H9 (cell line): ENCODE measurements at regions not wholly inside any gene's neighbourhood (a gene's known extent, or its start where the extent isn't known, plus 50 kb on each side); places are given as distances from the start of the nearest gene placed in this dataset.

ENCODE experiments used
- DNase-seq: peaks from one replicate; pipeline ENCODE4 v3.0.0-alpha.2; 2017
- H2AFZ ChIP-seq: one replicate; pipeline ENCODE4 v1.6.1; 2013; ENCODE audit warnings: mild to moderate bottlenecking, low read length, control low read depth, moderate library complexity
- H2AK5ac ChIP-seq: 2 replicates; pipeline ENCODE4 v1.6.1; 2013; ENCODE audit warnings: low read length, control low read depth, mixed read lengths; ENCODE audit not compliant: insufficient read length
- H2BK120ac ChIP-seq: one replicate; pipeline ENCODE4 v1.6.1; 2013; ENCODE audit warnings: low read depth, mild to moderate bottlenecking, low read length, control low read depth, inconsistent platforms; ENCODE audit not compliant: poor library complexity, severe bottlenecking
- H2BK12ac ChIP-seq: 2 replicates; pipeline ENCODE4 v1.6.1; 2013; ENCODE audit warnings: low read length, control low read depth, mixed read lengths, low read depth; ENCODE audit not compliant: insufficient read length
- H2BK15ac ChIP-seq: 2 replicates; pipeline ENCODE4 v1.6.1; 2013; ENCODE audit warnings: low read depth, low read length, control low read depth
- H2BK20ac ChIP-seq: one replicate; pipeline ENCODE4 v1.6.1; 2013; ENCODE audit warnings: low read depth, mild to moderate bottlenecking, low read length, control low read depth, inconsistent platforms; ENCODE audit not compliant: poor library complexity, severe bottlenecking
- H2BK5ac ChIP-seq: 2 replicates; pipeline ENCODE4 v1.6.1; 2013; ENCODE audit warnings: low read length, control low read depth, mixed read lengths; ENCODE audit not compliant: insufficient read length
- H3K14ac ChIP-seq: 2 replicates; pipeline ENCODE4 v1.6.1; 2013; ENCODE audit warnings: low read length, control low read depth; ENCODE audit not compliant: insufficient read depth
- H3K18ac ChIP-seq: 2 replicates; pipeline ENCODE4 v1.6.1; 2013; ENCODE audit warnings: low read depth, mild to moderate bottlenecking, mixed read lengths, low read length, control low read depth; ENCODE audit not compliant: insufficient read length
- H3K23ac ChIP-seq: 2 replicates; pipeline ENCODE4 v1.6.1; 2013; ENCODE audit warnings: low read length, control low read depth, mixed read lengths, low read depth; ENCODE audit not compliant: insufficient read length
- H3K23me2 ChIP-seq: 2 replicates; pipeline ENCODE4 v1.6.1; 2013; ENCODE audit warnings: low read depth, mild to moderate bottlenecking, mixed read lengths, low read length, control low read depth; ENCODE audit not compliant: insufficient read length, poor library complexity, severe bottlenecking
- H3K27ac ChIP-seq: 2 replicates; pipeline ENCODE4 v1.5.1; 2013; ENCODE audit warnings: low read length, control low read depth, mixed read lengths, low read depth; ENCODE audit not compliant: insufficient read length
- H3K27me3 ChIP-seq: 2 replicates; pipeline ENCODE4 v1.6.1; 2013; ENCODE audit warnings: low read length, control low read depth, inconsistent platforms; ENCODE audit not compliant: insufficient read depth
- H3K4ac ChIP-seq: 2 replicates; pipeline ENCODE4 v1.6.1; 2013; ENCODE audit warnings: low read depth, mild to moderate bottlenecking, control low read depth, inconsistent platforms, low read length, moderate library complexity
- H3K4me1 ChIP-seq: 2 replicates; pipeline ENCODE4 v1.6.1; 2013; ENCODE audit warnings: low read length, control low read depth, inconsistent platforms; ENCODE audit not compliant: insufficient read depth
- H3K4me2 ChIP-seq: 2 replicates; pipeline ENCODE4 v1.6.1; 2013; ENCODE audit warnings: low read length, control low read depth, mixed read lengths; ENCODE audit not compliant: insufficient read length, insufficient read depth
- H3K56ac ChIP-seq: 2 replicates; pipeline ENCODE4 v1.6.1; 2013; ENCODE audit warnings: low read depth, mild to moderate bottlenecking, mixed read lengths, low read length, control low read depth; ENCODE audit not compliant: insufficient read length
- H3K79me1 ChIP-seq: 2 replicates; pipeline ENCODE4 v1.6.1; 2013; ENCODE audit warnings: low read depth, mild to moderate bottlenecking, moderate library complexity, low read length, control low read depth, inconsistent platforms; ENCODE audit not compliant: insufficient read depth, poor library complexity, severe bottlenecking
- H3K79me2 ChIP-seq: 2 replicates; pipeline ENCODE4 v1.6.1; 2013; ENCODE audit warnings: low read length, control low read depth, inconsistent platforms; ENCODE audit not compliant: insufficient read depth
- H3K9ac ChIP-seq: 2 replicates; pipeline ENCODE4 v1.6.1; 2013; ENCODE audit warnings: low read length, control low read depth, mixed read lengths; ENCODE audit not compliant: insufficient read length; ENCODE audit errors: extremely low read depth
- H3K9me3 ChIP-seq: one replicate; pipeline ENCODE4 v1.6.1; 2013; ENCODE audit warnings: low read depth, low read length, inconsistent platforms; ENCODE audit not compliant: control insufficient read depth
- H3T11ph ChIP-seq: one replicate; pipeline ENCODE4 v1.6.1; 2013; ENCODE audit warnings: mild to moderate bottlenecking, low read length, control low read depth, inconsistent platforms
- H4K20me1 ChIP-seq: one replicate; pipeline ENCODE4 v1.6.1; 2013; ENCODE audit not compliant: control insufficient read depth, insufficient read length, insufficient read depth
- H4K5ac ChIP-seq: 2 replicates; pipeline ENCODE4 v1.6.1; 2013; ENCODE audit warnings: low read depth, mild to moderate bottlenecking, mixed read lengths, low read length, control low read depth; ENCODE audit not compliant: insufficient read length
- H4K8ac ChIP-seq: replicated peaks from 2 replicates; pipeline ENCODE4 v1.6.1; 2013; ENCODE audit warnings: low read length, control low read depth, mixed read lengths, low read depth; ENCODE audit not compliant: insufficient read length
- H4K91ac ChIP-seq: 2 replicates; pipeline ENCODE4 v1.6.1; 2013; ENCODE audit warnings: low read depth, mild to moderate bottlenecking, moderate library complexity, mixed read lengths, low read length, control low read depth; ENCODE audit not compliant: insufficient read length
- H3K27ac Mint-ChIP-seq, 3 experiments: 2 replicates in 2 of 3; 3 replicates in 1 of 3; pipeline ENCODE4 v1.8.0; 2020 to 2021; ENCODE audit warnings: mixed read lengths in 3 of 3, mild to moderate bottlenecking in 1 of 3, moderate library complexity in 1 of 3
- H3K27me3 Mint-ChIP-seq: 2 replicates; pipeline ENCODE4 v1.8.0; 2021; ENCODE audit warnings: low read depth, mild to moderate bottlenecking, moderate library complexity, mixed read lengths
- H3K36me3 Mint-ChIP-seq, 3 experiments: 2 replicates in 2 of 3; 3 replicates in 1 of 3; pipeline ENCODE4 v1.8.0; 2020 to 2021; ENCODE audit warnings: low read depth in 3 of 3, mixed read lengths in 3 of 3; ENCODE audit not compliant: insufficient read depth in 1 of 3
- H3K4me1 Mint-ChIP-seq, 2 experiments: 2 replicates each; pipeline ENCODE4 v1.8.0; 2020; ENCODE audit warnings: mixed read lengths in 2 of 2
- H3K4me3 Mint-ChIP-seq, 2 experiments: 2 replicates in 1 of 2; 3 replicates in 1 of 2; pipeline ENCODE4 v1.8.0; 2020 to 2021; ENCODE audit warnings: mild to moderate bottlenecking in 2 of 2, mixed read lengths in 2 of 2, moderate library complexity in 1 of 2
- H3K9me3 Mint-ChIP-seq, 2 experiments: 2 replicates in 1 of 2; 3 replicates in 1 of 2; pipeline ENCODE4 v1.8.0; 2020; ENCODE audit warnings: mild to moderate bottlenecking in 2 of 2, mixed read lengths in 2 of 2, moderate library complexity in 1 of 2
- WGBS: extraction: QIAGEN DNeasy Blood & Tissue Kit; methylation state at CpG from one replicate; pipeline ENCODE4 v1.1.7; 2013; ENCODE audit warnings: missing lambda C conversion rate, low lambda C conversion rate, mixed read lengths; ENCODE audit not compliant: insufficient read length; ENCODE audit errors: extremely low coverage; 5-methylcytosine and 5-hydroxymethylcytosine counted together
- TF ChIP-seq, protein P1 (sequence below): fragments of 200-600 bp; sonication (generic); conservative IDR thresholded peaks from 3 replicates; pipeline ENCODE4 v1.8.0; 2021; ENCODE audit warnings: antibody characterized with exemption, mild to moderate bottlenecking

DNA sequence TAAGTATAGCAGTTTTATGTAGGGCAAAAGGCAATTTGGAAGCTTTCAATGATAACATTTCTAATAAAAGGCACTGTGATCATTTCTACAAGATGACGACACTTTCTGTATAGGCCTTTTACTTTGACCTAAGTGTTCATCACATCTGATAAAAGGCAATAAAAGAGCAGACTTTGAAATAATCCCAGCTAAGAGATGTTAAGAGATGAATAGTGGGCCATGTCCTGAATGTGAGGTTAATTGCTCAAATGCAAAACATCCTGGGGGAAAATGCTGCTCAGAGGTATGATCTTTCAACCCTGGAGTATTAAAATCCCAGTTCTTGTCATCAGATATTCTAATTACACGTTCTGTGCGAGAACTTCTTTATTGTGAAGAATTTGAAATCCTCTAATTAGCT, 677.6 kb downstream of the SOCS6 start:
- H3K27me3 Mint-ChIP-seq, result no peaks in the 10 kb centered on the region; the same call in 1 of the 2 replicates
- Histone ChIP-seq H3K9ac (no peak overlapping the region), H3K4me1 (no peaks in the 10 kb centered on the region), H3K56ac (no peak overlapping the region), H3K4ac (no peak overlapping the region), H3K23ac (no peak overlapping the region), H3K79me1 (no peaks in the 10 kb centered on the region), H3K14ac (no peak overlapping the region), H3K23me2 (no peaks in the 10 kb centered on the region), H4K5ac (no peak overlapping the region), H3K27me3 (no peaks in the 10 kb centered on the region), H3K27ac (no peak overlapping the region), H2BK15ac (no peak overlapping the region), H4K20me1 (no peaks in the 10 kb centered on the region), H2BK120ac (no peak overlapping the region), H2BK20ac (no peak overlapping the region), H3K18ac (no peak overlapping the region), H3K4me2 (no peak overlapping the region), H2BK12ac (no peak overlapping the region), H4K91ac (no peak overlapping the region), H3T11ph (no peak overlapping the region), H3K79me2 (no peaks in the 10 kb centered on the region), H2BK5ac (no peak overlapping the region), H4K8ac (no peak overlapping the region), H3K9me3 (no peaks in the 10 kb centered on the region), H2AFZ (no peak overlapping the region), H2AK5ac (no peak overlapping the region)
- H3K27ac Mint-ChIP-seq, result no peak overlapping the region
- H3K36me3 Mint-ChIP-seq, result peaks cover 0 to 4% (median under 1%) of the 10 kb centered on the region in 3 experiments; a peak in 1 of 7 replicates
- TF ChIP-seq, protein P1, sequence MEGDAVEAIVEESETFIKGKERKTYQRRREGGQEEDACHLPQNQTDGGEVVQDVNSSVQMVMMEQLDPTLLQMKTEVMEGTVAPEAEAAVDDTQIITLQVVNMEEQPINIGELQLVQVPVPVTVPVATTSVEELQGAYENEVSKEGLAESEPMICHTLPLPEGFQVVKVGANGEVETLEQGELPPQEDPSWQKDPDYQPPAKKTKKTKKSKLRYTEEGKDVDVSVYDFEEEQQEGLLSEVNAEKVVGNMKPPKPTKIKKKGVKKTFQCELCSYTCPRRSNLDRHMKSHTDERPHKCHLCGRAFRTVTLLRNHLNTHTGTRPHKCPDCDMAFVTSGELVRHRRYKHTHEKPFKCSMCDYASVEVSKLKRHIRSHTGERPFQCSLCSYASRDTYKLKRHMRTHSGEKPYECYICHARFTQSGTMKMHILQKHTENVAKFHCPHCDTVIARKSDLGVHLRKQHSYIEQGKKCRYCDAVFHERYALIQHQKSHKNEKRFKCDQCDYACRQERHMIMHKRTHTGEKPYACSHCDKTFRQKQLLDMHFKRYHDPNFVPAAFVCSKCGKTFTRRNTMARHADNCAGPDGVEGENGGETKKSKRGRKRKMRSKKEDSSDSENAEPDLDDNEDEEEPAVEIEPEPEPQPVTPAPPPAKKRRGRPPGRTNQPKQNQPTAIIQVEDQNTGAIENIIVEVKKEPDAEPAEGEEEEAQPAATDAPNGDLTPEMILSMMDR, result no peak
- H3K4me3 Mint-ChIP-seq, result no peak overlapping the region
- WGBS, result no CpG with 5 or more reads among the region's 3 CpGs
- DNase-seq, result no peak
- H3K4me1 Mint-ChIP-seq, result no peaks in the 10 kb centered on the region
- H3K9me3 Mint-ChIP-seq, result peaks cover 3 to 4% of the 10 kb centered on the region in 2 experiments; a peak in 3 of 5 replicates
